Small intestine (tissue), 7 donors: ENCODE measurements at regions not wholly inside any gene's neighbourhood (a gene's known extent, or its start where the extent isn't known, plus 50 kb on each side); places are given as distances from the start of the nearest gene placed in this dataset.

Experiments
- DNase-seq, 2 donors: peaks; one replicate each; pipeline versions ENCODE4 v3.0.0 to v3.0.0-alpha.2; 2013
- FAIRE-seq: peaks from 2 replicates; lab custom pipeline; 2012; peaks lifted over from hg19 to GRCh38; lab: Jason Lieb, UNC
- H3K27ac ChIP-seq, 3 donors: one replicate each; pipeline ENCODE4 v1.5.1; 2013; ENCODE audit warnings: low read length in 2 of 3, mild to moderate bottlenecking in 2 of 3, control low read depth in 1 of 3, inconsistent platforms in 1 of 3, low read depth in 1 of 3, moderate library complexity in 1 of 3
- H3K27me3 ChIP-seq, 3 donors: one replicate each; pipeline ENCODE4 v1.6.1; 2013; ENCODE audit warnings: low read length in 3 of 3, inconsistent platforms in 1 of 3; ENCODE audit not compliant: control insufficient read depth in 3 of 3, insufficient read depth in 3 of 3
- H3K36me3 ChIP-seq, 3 donors: one replicate each; pipeline ENCODE4 v1.6.1; 2013; ENCODE audit warnings: low read length in 3 of 3, inconsistent platforms in 1 of 3, low read depth in 1 of 3, mild to moderate bottlenecking in 1 of 3, moderate library complexity in 1 of 3; ENCODE audit not compliant: control insufficient read depth in 3 of 3, insufficient read depth in 2 of 3
- H3K4me1 ChIP-seq, 3 donors: one replicate each; pipeline ENCODE4 v1.6.1; 2013; ENCODE audit warnings: low read length in 2 of 3, inconsistent platforms in 1 of 3, low read depth in 1 of 3, mild to moderate bottlenecking in 1 of 3, moderate library complexity in 1 of 3; ENCODE audit not compliant: control insufficient read depth in 3 of 3, insufficient read depth in 2 of 3
- H3K4me3 ChIP-seq, 3 donors: one replicate each; pipeline ENCODE4 v1.5.1; 2013; ENCODE audit warnings: low read length in 3 of 3, control low read depth in 1 of 3, inconsistent platforms in 1 of 3, low read depth in 1 of 3, mild to moderate bottlenecking in 1 of 3, moderate library complexity in 1 of 3
- H3K9me3 ChIP-seq, 2 donors: one replicate each; pipeline ENCODE4 v1.6.1; 2013; ENCODE audit warnings: low read depth in 1 of 2, low read length in 1 of 2; ENCODE audit not compliant: control insufficient read depth in 2 of 2, insufficient read depth in 1 of 2
- WGBS, 3 donors: extraction: QIAGEN DNeasy Blood & Tissue Kit; methylation state at CpG; one replicate each; pipeline ENCODE4 v1.1.7; 2013; 5-methylcytosine and 5-hydroxymethylcytosine counted together
- donor health status: healthy with polysubstance abuse.
- donor health status: control.
- donor health status: control.
- donor health status: Bipolar disorder and iron deficiency.
- donor health status: healthy.

GRCh38 chr5:67702008-67702407 is 505.4 kb upstream of the CD180 start:
- H3K4me1 ChIP-seq: no peaks in the 10 kb centered on the region
- no peak for DNase-seq
- H3K27me3 ChIP-seq: no peaks in the 10 kb centered on the region
- H3K36me3 ChIP-seq: no peaks in the 10 kb centered on the region
- H3K27ac ChIP-seq: no peak overlapping the region
- no peak overlapping the region for H3K4me3 ChIP-seq
- peaks cover 0 to 14% of the 10 kb centered on the region in 2 donors for H3K9me3 ChIP-seq
- FAIRE-seq: no peak

GRCh38 chr5:67699560-67699959 is 503.0 kb upstream of the CD180 start:
- Histone ChIP-seq H3K27ac (no peak overlapping the region), H3K4me1 (no peaks in the 10 kb centered on the region), H3K36me3 (no peaks in the 10 kb centered on the region), H3K27me3 (no peaks in the 10 kb centered on the region), H3K4me3 (no peak overlapping the region), H3K9me3 (peaks cover 0 to 14% of the 10 kb centered on the region in 2 donors)
- DNase-seq: peak in 1 of 2 donors; percentile 60
- FAIRE-seq: no peak

GRCh38 chr5:67696446-67696845 is 499.8 kb upstream of the CD180 start:
- H3K27me3 ChIP-seq: no peaks in the 10 kb centered on the region
- no peaks in the 10 kb centered on the region for H3K36me3 ChIP-seq
- peaks cover 0 to 4% of the 10 kb centered on the region in 2 donors for H3K9me3 ChIP-seq
- 85 to 100% (median 97%) methylated on average over 1 of the region's 1 CpG for WGBS, 3 donors
- H3K27ac ChIP-seq: no peak overlapping the region
- no peak overlapping the region for H3K4me3 ChIP-seq
- DNase-seq: no peak
- FAIRE-seq: no peak
- no peaks in the 10 kb centered on the region for H3K4me1 ChIP-seq

GRCh38 chr5:67695369-67695768 is 498.8 kb upstream of the CD180 start:
- Histone ChIP-seq H3K36me3 (no peaks in the 10 kb centered on the region), H3K4me1 (no peaks in the 10 kb centered on the region), H3K9me3 (no peaks in the 10 kb centered on the region), H3K27ac (no peak overlapping the region), H3K27me3 (no peaks in the 10 kb centered on the region), H3K4me3 (no peak overlapping the region)
- FAIRE-seq (no peak), DNase-seq (no peak)
- 82 to 97% (median 88%) methylated on average over 1 of the region's 1 CpG for WGBS, 3 donors

- Histone ChIP-seq H3K4me3 (no peak overlapping the region), H3K36me3 (no peaks in the 10 kb centered on the region), H3K4me1 (no peaks in the 10 kb centered on the region), H3K27ac (no peak overlapping the region), H3K27me3 (no peaks in the 10 kb centered on the region), H3K9me3 (no peaks in the 10 kb centered on the region)
- FAIRE-seq (no peak), DNase-seq (no peak)
- WGBS, 3 donors: 77 to 87% (median 82%) methylated on average over 3 of the region's 3 CpGs
Measured at GRCh38 chr5:67694810-67695191, 498.2 kb upstream of the CD180 start.

GRCh38 chr5:67693956-67694809 is 497.6 kb upstream of the CD180 start:
- H3K27ac ChIP-seq: no peak overlapping the region
- H3K9me3 ChIP-seq: no peaks in the 10 kb centered on the region
- FAIRE-seq: no peak
- no peak overlapping the region for H3K4me3 ChIP-seq
- WGBS, 3 donors: 63 to 85% (median 82%) methylated on average over 6 of the region's 6 CpGs
- no peaks in the 10 kb centered on the region for H3K27me3 ChIP-seq
- H3K4me1 ChIP-seq: no peaks in the 10 kb centered on the region
- DNase-seq: peak in 1 of 2 donors; percentile 10
- no peaks in the 10 kb centered on the region for H3K36me3 ChIP-seq

GRCh38 chr5:67686746-67687145 is 490.1 kb upstream of the CD180 start:
- Histone ChIP-seq H3K27ac (no peak overlapping the region), H3K36me3 (no peaks in the 10 kb centered on the region), H3K4me1 (no peaks in the 10 kb centered on the region), H3K27me3 (no peaks in the 10 kb centered on the region), H3K4me3 (no peak overlapping the region), H3K9me3 (no peaks in the 10 kb centered on the region)
- 81 to 91% (median 86%) methylated on average over 1 of the region's 1 CpG for WGBS, 3 donors
- DNase-seq (no peak), FAIRE-seq (peak; percentile 26)

GRCh38 chr5:67681703-67682102 is 485.1 kb upstream of the CD180 start:
- 94 to 98% (median 98%) methylated on average over 2 of the region's 2 CpGs for WGBS, 3 donors
- Histone ChIP-seq H3K27ac (no peak overlapping the region), H3K9me3 (no peaks in the 10 kb centered on the region), H3K4me3 (no peak overlapping the region), H3K27me3 (no peaks in the 10 kb centered on the region), H3K4me1 (no peaks in the 10 kb centered on the region), H3K36me3 (no peaks in the 10 kb centered on the region)
- no peak for FAIRE-seq
- DNase-seq: no peak

- DNase-seq (no peak), FAIRE-seq (no peak)
- Histone ChIP-seq H3K27me3 (no peaks in the 10 kb centered on the region), H3K4me1 (no peaks in the 10 kb centered on the region), H3K9me3 (no peaks in the 10 kb centered on the region), H3K4me3 (no peak overlapping the region), H3K27ac (no peak overlapping the region), H3K36me3 (no peaks in the 10 kb centered on the region)
Measured at GRCh38 chr5:67680099-67680498, 483.5 kb upstream of the CD180 start.
